BJ (cell line): ENCODE measurements at regions not wholly inside any gene's neighbourhood (a gene's known extent, or its start where the extent isn't known, plus 50 kb on each side); places are given as distances from the start of the nearest gene placed in this dataset.

Experiments used
- CTCF ChIA-PET: fragments of 350-600 bp; formaldehyde crosslinking; extraction: SDS; loops from one replicate; lab custom pipeline; 2021; ENCODE audit warnings: antibody characterized with exemption, inconsistent platforms; lab: Yijun Ruan, JAX
- POLR2A ChIA-PET: fragments of 300-600 bp; sonication (Branson Sonifier 250); formaldehyde crosslinking; extraction: SDS; loops from one replicate; lab custom pipeline; 2021; ENCODE audit warnings: antibody characterized with exemption; lab: Charles Lee
- DNase-seq: peaks from one replicate; pipeline ENCODE4 v3.0.0-alpha.2; 2011; ENCODE audit warnings: low read depth
- H3K27me3 ChIP-seq: 2 replicates; pipeline ENCODE4 v1.6.0; 2011; ENCODE audit warnings: low read length; ENCODE audit not compliant: control insufficient read depth, insufficient read depth
- H3K36me3 ChIP-seq: 2 replicates; pipeline ENCODE4 v1.5.1; 2011; ENCODE audit warnings: low read length; ENCODE audit not compliant: control insufficient read depth, insufficient read depth
- H3K4me3 ChIP-seq: 2 replicates; pipeline ENCODE4 v1.5.1; 2011; ENCODE audit warnings: low read depth, mild to moderate bottlenecking, control low read depth, low read length
- TF ChIP-seq, protein P1 (sequence below): IDR thresholded peaks from 2 replicates; pipeline ENCODE4 v1.5.1; 2011; ENCODE audit warnings: low read depth, mild to moderate bottlenecking, control low read depth, inconsistent platforms, low read length, moderate library complexity; ENCODE audit not compliant: insufficient read depth

DNA sequence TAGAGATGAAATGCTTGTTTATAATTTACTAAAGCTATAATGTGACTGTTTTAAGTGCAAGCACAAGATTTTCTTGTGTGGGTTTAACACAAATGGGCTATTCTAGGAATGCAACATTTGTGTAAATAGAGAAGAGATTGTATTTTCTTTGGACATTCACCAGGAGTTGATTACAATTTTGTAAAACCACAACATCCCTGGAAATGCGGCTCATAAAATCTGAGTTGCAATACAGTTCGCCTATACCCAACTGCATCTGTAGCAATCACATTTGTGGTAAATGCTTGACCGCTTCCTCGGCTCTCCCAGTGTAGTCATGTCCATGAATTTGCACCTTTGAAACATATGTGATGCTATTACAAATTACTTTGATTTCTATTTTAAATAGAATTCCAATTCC, 348.7 kb upstream of the CDH20 start:
- no peaks in the 10 kb centered on the region for H3K36me3 ChIP-seq
- no peak for DNase-seq
- ChIA-PET POLR2A (no interaction called here), CTCF (no interaction called here)
- H3K4me3 ChIP-seq = no peak overlapping the region
- H3K27me3 ChIP-seq = no peaks in the 10 kb centered on the region
- TF ChIP-seq, protein P1, sequence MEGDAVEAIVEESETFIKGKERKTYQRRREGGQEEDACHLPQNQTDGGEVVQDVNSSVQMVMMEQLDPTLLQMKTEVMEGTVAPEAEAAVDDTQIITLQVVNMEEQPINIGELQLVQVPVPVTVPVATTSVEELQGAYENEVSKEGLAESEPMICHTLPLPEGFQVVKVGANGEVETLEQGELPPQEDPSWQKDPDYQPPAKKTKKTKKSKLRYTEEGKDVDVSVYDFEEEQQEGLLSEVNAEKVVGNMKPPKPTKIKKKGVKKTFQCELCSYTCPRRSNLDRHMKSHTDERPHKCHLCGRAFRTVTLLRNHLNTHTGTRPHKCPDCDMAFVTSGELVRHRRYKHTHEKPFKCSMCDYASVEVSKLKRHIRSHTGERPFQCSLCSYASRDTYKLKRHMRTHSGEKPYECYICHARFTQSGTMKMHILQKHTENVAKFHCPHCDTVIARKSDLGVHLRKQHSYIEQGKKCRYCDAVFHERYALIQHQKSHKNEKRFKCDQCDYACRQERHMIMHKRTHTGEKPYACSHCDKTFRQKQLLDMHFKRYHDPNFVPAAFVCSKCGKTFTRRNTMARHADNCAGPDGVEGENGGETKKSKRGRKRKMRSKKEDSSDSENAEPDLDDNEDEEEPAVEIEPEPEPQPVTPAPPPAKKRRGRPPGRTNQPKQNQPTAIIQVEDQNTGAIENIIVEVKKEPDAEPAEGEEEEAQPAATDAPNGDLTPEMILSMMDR = no peak

DNA sequence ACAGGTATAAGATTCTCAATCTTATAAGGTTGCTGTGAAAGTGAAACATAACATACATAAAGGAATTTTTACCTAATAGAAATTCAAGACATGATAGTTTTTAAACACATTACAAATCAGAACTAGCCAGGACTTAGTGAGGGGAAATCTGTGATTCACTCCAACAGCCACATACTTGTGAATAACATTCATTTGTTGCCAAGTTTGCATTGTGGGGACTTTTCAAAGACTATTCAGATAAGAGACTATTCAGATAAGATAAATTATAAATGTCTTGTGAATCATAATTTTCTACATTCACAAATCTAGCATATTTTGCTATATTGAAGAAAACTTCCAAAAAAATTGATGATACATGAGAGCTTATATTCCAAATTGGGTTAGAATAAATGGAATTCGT, 345.3 kb upstream of the CDH20 start:
- ChIA-PET CTCF (no interaction called here), POLR2A (no interaction called here)
- TF ChIP-seq, protein P1 = no peak
- Histone ChIP-seq H3K36me3 (no peaks in the 10 kb centered on the region), H3K4me3 (no peak overlapping the region), H3K27me3 (no peaks in the 10 kb centered on the region)
- DNase-seq = no peak

DNA sequence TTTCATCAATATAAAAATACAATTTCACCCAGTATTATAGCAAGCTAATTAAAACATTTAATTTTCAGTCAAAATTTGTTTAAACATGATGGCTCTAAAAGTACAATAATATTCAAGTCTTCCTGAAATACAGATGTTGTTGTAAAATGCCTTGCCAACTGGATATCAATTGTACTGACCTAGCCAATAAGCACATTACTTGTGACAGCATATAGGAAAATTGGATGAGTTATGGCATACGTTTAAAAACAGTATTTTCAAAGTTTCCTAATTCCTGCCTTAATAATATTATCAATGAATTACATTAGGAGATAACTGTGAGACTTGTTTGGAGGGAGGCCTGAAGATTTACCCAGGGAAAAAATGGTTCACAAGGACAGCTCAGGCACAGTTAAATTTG, 336.9 kb upstream of the CDH20 start:
- H3K4me3 ChIP-seq = no peak overlapping the region
- no peaks in the 10 kb centered on the region for H3K36me3 ChIP-seq
- CTCF ChIA-PET = no interaction called here
- H3K27me3 ChIP-seq = no peaks in the 10 kb centered on the region
- DNase-seq = no peak
- TF ChIP-seq, protein P1 = no peak
- POLR2A ChIA-PET = no interaction called here

DNA sequence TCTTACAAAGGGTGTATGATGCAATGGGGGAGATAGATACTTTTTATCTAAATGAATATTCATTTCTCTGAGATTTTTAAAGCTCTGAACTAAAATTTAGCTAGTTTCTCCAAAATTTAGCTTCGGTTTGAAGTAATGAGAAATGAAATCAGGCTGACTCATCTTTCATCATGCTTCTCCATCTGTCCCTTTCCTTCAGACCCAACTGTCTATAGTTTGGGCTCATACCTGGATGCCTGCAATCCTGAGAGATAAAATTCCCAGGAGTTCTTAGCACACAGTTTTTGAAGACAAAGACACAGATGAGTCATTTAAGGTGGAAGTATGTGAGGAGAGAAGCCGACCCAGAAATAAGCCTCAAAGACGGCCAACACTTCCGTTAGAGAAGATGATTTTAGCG, 336.4 kb upstream of the CDH20 start:
- H3K36me3 ChIP-seq = no peaks in the 10 kb centered on the region
- CTCF ChIA-PET = no interaction called here
- POLR2A ChIA-PET = no interaction called here

DNA sequence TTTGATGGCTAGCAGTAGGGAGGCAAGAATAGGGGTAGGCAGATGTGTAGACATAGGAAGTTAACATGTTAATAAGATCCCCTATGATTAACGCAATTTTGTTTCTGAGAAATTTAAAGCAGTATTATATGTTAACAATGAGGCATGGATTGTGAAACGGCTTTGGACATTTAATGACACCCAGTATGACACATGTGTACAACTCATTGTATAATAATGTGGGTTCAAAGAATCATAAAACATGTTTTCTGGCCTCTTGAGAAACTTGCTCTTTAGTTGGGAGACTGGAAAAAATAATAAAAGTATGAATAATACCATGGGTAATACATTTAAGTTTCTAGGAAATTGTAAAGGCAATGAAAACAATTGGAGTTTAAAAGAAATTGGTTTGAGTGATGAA, 332.1 kb upstream of the CDH20 start:
- TF ChIP-seq, protein P1 = no peak
- no peak overlapping the region for H3K4me3 ChIP-seq
- no peaks in the 10 kb centered on the region for H3K36me3 ChIP-seq
- no peak for DNase-seq
- no peaks in the 10 kb centered on the region for H3K27me3 ChIP-seq
- POLR2A ChIA-PET = no interaction called here
- CTCF ChIA-PET = no interaction called here

More for the DNA sequence above, 336.4 kb upstream of the CDH20 start:
- DNase-seq = no peak
- Histone ChIP-seq H3K27me3 (no peaks in the 10 kb centered on the region), H3K4me3 (no peak overlapping the region)
- TF ChIP-seq, protein P1 = no peak
